GM23338 (cell line): ENCODE measurements at regions not wholly inside any gene's neighbourhood (a gene's known extent, or its start where the extent isn't known, plus 50 kb on each side); places are given as distances from the start of the nearest gene placed in this dataset.
"Not testable (repeated sequence)": the region's sequence is repeated elsewhere in the genome, so short reads cannot be mapped to it uniquely, and the experiment has no call there.

ENCODE experiments used
- ATAC-seq: fragments of 200-7000 bp; cut with Tn5 transposase; 3 replicates; pipeline ENCODE4 v1.9.1; 2020
- DNase-seq: peaks from one replicate; pipeline ENCODE4 v3.0.0-alpha.2; 2015; ENCODE audit warnings: low spot score
- H2AFZ ChIP-seq: fragments of 200-600 bp; sonication (generic); 2 replicates; pipeline ENCODE4 v1.8.0; 2016; ENCODE audit warnings: antibody characterized with exemption, mild to moderate bottlenecking, moderate library complexity
- H3F3A ChIP-seq: fragments of 200-600 bp; sonication (generic); replicated peaks from 2 replicates; pipeline ENCODE4 v1.8.0; 2017; ENCODE audit warnings: antibody characterized with exemption, mixed run types, low read depth
- H3K27ac ChIP-seq: fragments of 200-600 bp; sonication (generic); 2 replicates; pipeline ENCODE4 v1.6.1; 2016; ENCODE audit warnings: low read depth
- H3K27me3 ChIP-seq: fragments of 200-600 bp; sonication (generic); 2 replicates; pipeline ENCODE4 v1.8.0; 2016; ENCODE audit warnings: mild to moderate bottlenecking, mixed run types, moderate library complexity; ENCODE audit not compliant: insufficient read depth
- H3K36me3 ChIP-seq: fragments of 200-600 bp; sonication (generic); 2 replicates; pipeline ENCODE4 v1.8.0; 2016; ENCODE audit warnings: mild to moderate bottlenecking; ENCODE audit not compliant: insufficient read depth
- H3K4me1 ChIP-seq: fragments of 200-600 bp; sonication (generic); 2 replicates; pipeline ENCODE4 v1.8.0; 2016; ENCODE audit warnings: mild to moderate bottlenecking, moderate library complexity; ENCODE audit not compliant: insufficient read depth
- H3K4me2 ChIP-seq: fragments of 200-600 bp; sonication (generic); 2 replicates; pipeline ENCODE4 v1.7.1; 2017; ENCODE audit warnings: mixed run types
- H3K4me3 ChIP-seq: fragments of 200-600 bp; sonication (generic); 2 replicates; pipeline ENCODE4 v1.6.1; 2016; ENCODE audit warnings: mixed run types
- H3K79me2 ChIP-seq: fragments of 200-600 bp; sonication (generic); replicated peaks from 2 replicates; pipeline ENCODE4 v1.8.0; 2017; ENCODE audit warnings: mild to moderate bottlenecking; ENCODE audit not compliant: insufficient read depth
- H3K9me2 ChIP-seq: fragments of 200-600 bp; sonication (generic); 2 replicates; pipeline ENCODE4 v1.8.0; 2017; ENCODE audit not compliant: insufficient read depth
- H4K20me1 ChIP-seq: fragments of 200-600 bp; sonication (generic); replicated peaks from 2 replicates; pipeline ENCODE4 v1.8.0; 2017; ENCODE audit warnings: mild to moderate bottlenecking; ENCODE audit not compliant: insufficient read depth
- H3K27ac Mint-ChIP-seq: 2 replicates; pipeline ENCODE4 v1.8.0; 2020; ENCODE audit warnings: inconsistent platforms, mild to moderate bottlenecking, moderate library complexity, mixed read lengths
- H3K27me3 Mint-ChIP-seq: 3 replicates; pipeline ENCODE4 v1.8.0; 2022; ENCODE audit warnings: low read depth, mild to moderate bottlenecking, moderate library complexity, mixed read lengths, inconsistent platforms; ENCODE audit not compliant: insufficient read depth, poor library complexity
- H3K36me3 Mint-ChIP-seq: 3 replicates; pipeline ENCODE4 v1.8.0; 2021; ENCODE audit warnings: low read depth, mild to moderate bottlenecking, inconsistent platforms, moderate library complexity, mixed read lengths
- H3K4me1 Mint-ChIP-seq: 3 replicates; pipeline ENCODE4 v1.8.0; 2020; ENCODE audit warnings: mild to moderate bottlenecking, inconsistent platforms, mixed read lengths
- H3K4me3 Mint-ChIP-seq: 3 replicates; pipeline ENCODE4 v1.8.0; 2021; ENCODE audit warnings: moderate library complexity, mild to moderate bottlenecking, inconsistent platforms, mixed read lengths
- H3K9me3 Mint-ChIP-seq: 3 replicates; pipeline ENCODE4 v1.8.0; 2020; ENCODE audit warnings: moderate library complexity, mild to moderate bottlenecking, inconsistent platforms, mixed read lengths
- CREB1 ChIP-seq: fragments of 250-450 bp; sonication (Bioruptor Pico); IDR thresholded peaks from 2 replicates; pipeline ENCODE4 v1.5.0; 2020; ENCODE audit warnings: low read depth, mild to moderate bottlenecking, moderate library complexity
- CTCF ChIP-seq, 2 experiments: fragments of 200-600 bp in 1 of 2; sonication (generic) in 1 of 2; conservative IDR thresholded peaks; 2 replicates each; pipeline versions ENCODE4 v1.5.1 to v1.6.1; 2016 to 2017; ENCODE audit warnings: antibody characterized with exemption in 2 of 2, low read depth in 2 of 2, mild to moderate bottlenecking in 2 of 2, moderate library complexity in 1 of 2
- EZH2 ChIP-seq: fragments of 200-600 bp; sonication (generic); IDR thresholded peaks from one replicate; pipeline ENCODE4 v1.8.0; 2017; ENCODE audit warnings: antibody characterized with exemption, mild to moderate bottlenecking, low read depth; ENCODE audit not compliant: unreplicated experiment
- EZH2phosphoT487 ChIP-seq: fragments of 200-600 bp; sonication (generic); IDR thresholded peaks from one replicate; pipeline ENCODE4 v1.8.1; 2018; ENCODE audit warnings: antibody characterized with exemption; ENCODE audit not compliant: unreplicated experiment
- JUNB ChIP-seq: IDR thresholded peaks from one replicate; pipeline ENCODE4 v1.6.1; 2016; ENCODE audit warnings: antibody characterized with exemption; ENCODE audit not compliant: unreplicated experiment
- NANOG ChIP-seq: IDR thresholded peaks from 2 replicates; pipeline ENCODE4 v1.6.1; 2016; ENCODE audit warnings: antibody characterized with exemption, borderline replicate concordance
- POLR2AphosphoS5 ChIP-seq: IDR thresholded peaks from 2 replicates; pipeline ENCODE4 v1.6.1; 2016; ENCODE audit warnings: antibody characterized with exemption, low read depth
- ZNF114 ChIP-seq: fragments of 250-450 bp; sonication (Bioruptor Pico); IDR thresholded peaks from 2 replicates; pipeline ENCODE4 v1.5.0; 2020; ENCODE audit warnings: mild to moderate bottlenecking, moderate library complexity
- ZNF331 ChIP-seq: fragments of 250-450 bp; sonication (Bioruptor Pico); IDR thresholded peaks from 2 replicates; pipeline ENCODE4 v1.5.0; 2020; ENCODE audit warnings: low read depth, mild to moderate bottlenecking, moderate library complexity
- TF ChIP-seq, protein P1 (sequence below): IDR thresholded peaks from 2 replicates; pipeline ENCODE4 v1.6.1; 2016; ENCODE audit warnings: antibody characterized with exemption
- TF ChIP-seq, protein P2 (sequence below): IDR thresholded peaks from one replicate; pipeline ENCODE4 v1.6.1; 2018; ENCODE audit warnings: antibody characterized with exemption; ENCODE audit not compliant: unreplicated experiment

DNA sequence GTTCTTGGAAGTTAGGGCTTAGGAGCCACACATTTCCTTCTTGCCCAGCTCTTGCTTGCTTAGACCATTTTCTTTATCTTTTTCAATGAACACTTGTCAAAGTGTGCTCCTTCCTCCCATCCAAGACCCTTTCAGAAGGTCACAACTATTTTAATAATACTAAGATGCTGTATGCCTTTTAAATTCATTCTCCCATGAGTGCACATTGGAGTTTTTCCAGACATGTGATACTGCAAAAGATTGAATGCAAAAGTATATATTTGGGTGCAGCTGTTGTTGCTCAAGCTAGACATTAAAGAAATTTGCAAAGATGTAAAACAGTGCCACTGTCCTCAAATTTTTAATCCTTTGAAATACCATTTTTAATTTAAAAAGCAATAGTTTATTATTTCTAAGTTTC is 69.3 kb upstream of the TNRC6B start:
- Histone ChIP-seq H3K36me3 (no peaks in the 10 kb centered on the region), H2AFZ (no peak overlapping the region), H4K20me1 (peaks cover 3% of the 10 kb centered on the region), H3K4me3 (no peak overlapping the region), H3K9me2 (no peaks in the 10 kb centered on the region), H3K27ac (no peak overlapping the region), H3F3A (no peaks in the 10 kb centered on the region), H3K4me1 (no peaks in the 10 kb centered on the region), H3K4me2 (no peak overlapping the region), H3K27me3 (no peaks in the 10 kb centered on the region), H3K79me2 (peaks cover 14% of the 10 kb centered on the region)
- TF ChIP-seq ZNF331 (CRISPR knock-in tag) (no peak), NANOG (no peak), EZH2phosphoT487 (no peak), CTCF (conservative IDR thresholded peaks at IDR 0.05; ENCODE audit: low read depth in 2 of 2) (no peak), EZH2 (no peak)
- H3K36me3 Mint-ChIP-seq = no peaks in the 10 kb centered on the region
- DNase-seq (no peak), ATAC-seq (no peak)
- H3K27ac Mint-ChIP-seq = no peak overlapping the region
- H3K4me3 Mint-ChIP-seq = no peak overlapping the region
- H3K27me3 Mint-ChIP-seq = peaks cover 3% of the 10 kb centered on the region
- no peaks in the 10 kb centered on the region for H3K9me3 Mint-ChIP-seq
- H3K4me1 Mint-ChIP-seq = peaks cover 8% of the 10 kb centered on the region; the same call in 2 of the 3 replicates

DNA sequence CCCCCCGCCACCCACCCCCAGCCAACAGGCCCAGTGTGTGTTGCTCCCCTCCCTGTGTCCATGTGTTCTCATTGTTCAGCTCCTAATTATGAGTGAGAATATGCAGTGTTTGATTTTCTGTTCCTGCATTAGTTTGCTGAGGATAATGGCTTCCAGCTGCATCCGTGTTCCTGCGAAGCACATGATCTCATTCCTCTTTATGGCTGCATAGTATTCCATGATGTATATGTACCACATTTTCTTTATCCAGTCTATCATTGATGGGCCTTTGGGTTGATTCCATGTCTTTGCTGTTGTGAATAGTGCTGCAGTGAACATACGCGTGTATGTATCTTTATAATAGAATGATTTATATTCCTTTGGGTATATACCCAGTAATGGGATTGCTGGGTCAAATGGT is 68.8 kb upstream of the TNRC6B start:
- ATAC-seq, H3K9me2 ChIP-seq, H3K4me1 ChIP-seq, H3K4me1 Mint-ChIP-seq, H3K4me3 ChIP-seq, DNase-seq, H3K27me3 ChIP-seq, H3K4me2 ChIP-seq, H3K36me3 Mint-ChIP-seq, H3K9me3 Mint-ChIP-seq, H3K27ac ChIP-seq, H4K20me1 ChIP-seq, H3K36me3 ChIP-seq, H3K27ac Mint-ChIP-seq, H2AFZ ChIP-seq, H3K27me3 Mint-ChIP-seq, H3K4me3 Mint-ChIP-seq, H3F3A ChIP-seq: not testable (repeated sequence)
- peaks cover 14% of the 10 kb centered on the region for H3K79me2 ChIP-seq

- DNase-seq (no peak), ATAC-seq (no peak)
- H3K9me3 Mint-ChIP-seq = no peaks in the 10 kb centered on the region
- H3K36me3 Mint-ChIP-seq = no peaks in the 10 kb centered on the region
- Histone ChIP-seq H3K27ac (no peak overlapping the region), H3K4me1 (no peaks in the 10 kb centered on the region), H3K4me3 (no peak overlapping the region), H4K20me1 (peaks cover 4% of the 10 kb centered on the region), H3K9me2 (no peaks in the 10 kb centered on the region), H3K27me3 (no peaks in the 10 kb centered on the region), H2AFZ (no peak overlapping the region), H3K36me3 (no peaks in the 10 kb centered on the region), H3K79me2 (peaks cover 12% of the 10 kb centered on the region; the same call in 1 of the 2 replicates), H3K4me2 (no peak overlapping the region), H3F3A (no peaks in the 10 kb centered on the region)
- peaks cover 6% of the 10 kb centered on the region for H3K27me3 Mint-ChIP-seq
- peaks cover 10% of the 10 kb centered on the region for H3K4me1 Mint-ChIP-seq
- no peak overlapping the region for H3K27ac Mint-ChIP-seq
- H3K4me3 Mint-ChIP-seq = no peak overlapping the region
- no peak for TF ChIP-seq EZH2phosphoT487
- no peak for TF ChIP-seq CTCF (conservative IDR thresholded peaks at IDR 0.05; ENCODE audit: low read depth in 2 of 2)
- no peak for TF ChIP-seq JUNB
- TF ChIP-seq, protein P1, sequence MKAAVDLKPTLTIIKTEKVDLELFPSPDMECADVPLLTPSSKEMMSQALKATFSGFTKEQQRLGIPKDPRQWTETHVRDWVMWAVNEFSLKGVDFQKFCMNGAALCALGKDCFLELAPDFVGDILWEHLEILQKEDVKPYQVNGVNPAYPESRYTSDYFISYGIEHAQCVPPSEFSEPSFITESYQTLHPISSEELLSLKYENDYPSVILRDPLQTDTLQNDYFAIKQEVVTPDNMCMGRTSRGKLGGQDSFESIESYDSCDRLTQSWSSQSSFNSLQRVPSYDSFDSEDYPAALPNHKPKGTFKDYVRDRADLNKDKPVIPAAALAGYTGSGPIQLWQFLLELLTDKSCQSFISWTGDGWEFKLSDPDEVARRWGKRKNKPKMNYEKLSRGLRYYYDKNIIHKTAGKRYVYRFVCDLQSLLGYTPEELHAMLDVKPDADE = no peak
- no peak for TF ChIP-seq NANOG
- no peak for TF ChIP-seq ZNF114
- no peak for TF ChIP-seq CREB1 (CRISPR knock-in tag)
- TF ChIP-seq EZH2 = no peak
- no peak for TF ChIP-seq POLR2AphosphoS5
- TF ChIP-seq, protein P2, sequence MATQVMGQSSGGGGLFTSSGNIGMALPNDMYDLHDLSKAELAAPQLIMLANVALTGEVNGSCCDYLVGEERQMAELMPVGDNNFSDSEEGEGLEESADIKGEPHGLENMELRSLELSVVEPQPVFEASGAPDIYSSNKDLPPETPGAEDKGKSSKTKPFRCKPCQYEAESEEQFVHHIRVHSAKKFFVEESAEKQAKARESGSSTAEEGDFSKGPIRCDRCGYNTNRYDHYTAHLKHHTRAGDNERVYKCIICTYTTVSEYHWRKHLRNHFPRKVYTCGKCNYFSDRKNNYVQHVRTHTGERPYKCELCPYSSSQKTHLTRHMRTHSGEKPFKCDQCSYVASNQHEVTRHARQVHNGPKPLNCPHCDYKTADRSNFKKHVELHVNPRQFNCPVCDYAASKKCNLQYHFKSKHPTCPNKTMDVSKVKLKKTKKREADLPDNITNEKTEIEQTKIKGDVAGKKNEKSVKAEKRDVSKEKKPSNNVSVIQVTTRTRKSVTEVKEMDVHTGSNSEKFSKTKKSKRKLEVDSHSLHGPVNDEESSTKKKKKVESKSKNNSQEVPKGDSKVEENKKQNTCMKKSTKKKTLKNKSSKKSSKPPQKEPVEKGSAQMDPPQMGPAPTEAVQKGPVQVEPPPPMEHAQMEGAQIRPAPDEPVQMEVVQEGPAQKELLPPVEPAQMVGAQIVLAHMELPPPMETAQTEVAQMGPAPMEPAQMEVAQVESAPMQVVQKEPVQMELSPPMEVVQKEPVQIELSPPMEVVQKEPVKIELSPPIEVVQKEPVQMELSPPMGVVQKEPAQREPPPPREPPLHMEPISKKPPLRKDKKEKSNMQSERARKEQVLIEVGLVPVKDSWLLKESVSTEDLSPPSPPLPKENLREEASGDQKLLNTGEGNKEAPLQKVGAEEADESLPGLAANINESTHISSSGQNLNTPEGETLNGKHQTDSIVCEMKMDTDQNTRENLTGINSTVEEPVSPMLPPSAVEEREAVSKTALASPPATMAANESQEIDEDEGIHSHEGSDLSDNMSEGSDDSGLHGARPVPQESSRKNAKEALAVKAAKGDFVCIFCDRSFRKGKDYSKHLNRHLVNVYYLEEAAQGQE = no peak
Observed at GRCh38 chr22:40111451-40111850, 66.3 kb upstream of the TNRC6B start.
